DOHH2 (cell line): ENCODE measurements at regions not wholly inside any gene's neighbourhood (a gene's known extent, or its start where the extent isn't known, plus 50 kb on each side); places are given as distances from the start of the nearest gene placed in this dataset.

ENCODE experiments used
- H3F3A ChIP-seq: fragments of 200-600 bp; sonication (generic), shearing (Covaris generic); 2 replicates; pipeline ENCODE4 v1.6.0; 2016; ENCODE audit warnings: antibody characterized with exemption, mild to moderate bottlenecking; ENCODE audit not compliant: control insufficient read depth, insufficient read depth
- H3K27ac ChIP-seq: fragments of 200-600 bp; sonication (generic); 2 replicates; pipeline ENCODE4 v1.5.1; 2014; ENCODE audit warnings: low read depth, mild to moderate bottlenecking, low read length, moderate library complexity
- H3K27me3 ChIP-seq: fragments of 200-600 bp; sonication (generic); 2 replicates; pipeline ENCODE4 v1.6.1; 2014; ENCODE audit warnings: mild to moderate bottlenecking, low read length, mixed read lengths; ENCODE audit not compliant: control insufficient read depth
- H3K36me3 ChIP-seq: fragments of 200-600 bp; sonication (generic); 2 replicates; pipeline ENCODE4 v1.6.1; 2014; ENCODE audit warnings: mild to moderate bottlenecking, low read length, moderate library complexity, mixed read lengths; ENCODE audit not compliant: control insufficient read depth
- H3K4me1 ChIP-seq: fragments of 200-600 bp; sonication (generic); 2 replicates; pipeline ENCODE4 v1.6.1; 2014; ENCODE audit warnings: mild to moderate bottlenecking, low read length, mixed read lengths; ENCODE audit not compliant: control insufficient read depth
- H3K4me2 ChIP-seq: fragments of 200-600 bp; sonication (generic); 2 replicates; pipeline ENCODE4 v1.6.0; 2014; ENCODE audit warnings: mild to moderate bottlenecking, low read length, moderate library complexity
- H3K4me3 ChIP-seq: fragments of 200-600 bp; sonication (generic); 2 replicates; pipeline ENCODE4 v1.5.1; 2014; ENCODE audit warnings: mild to moderate bottlenecking, low read length, mixed read lengths
- H3K79me2 ChIP-seq: fragments of 200-600 bp; sonication (generic); 2 replicates; pipeline ENCODE4 v1.6.1; 2014; ENCODE audit warnings: mild to moderate bottlenecking, low read length, mixed read lengths; ENCODE audit not compliant: control insufficient read depth
- H3K9me2 ChIP-seq: fragments of 200-600 bp; sonication (generic); replicated peaks from 2 replicates; pipeline ENCODE4 v1.6.1; 2014; ENCODE audit warnings: mild to moderate bottlenecking, low read length, mixed read lengths; ENCODE audit not compliant: control insufficient read depth
- H3K9me3 ChIP-seq: fragments of 200-600 bp; sonication (generic); 2 replicates; pipeline ENCODE4 v1.6.1; 2014; ENCODE audit warnings: antibody characterized with exemption, low read length, mixed read lengths; ENCODE audit not compliant: control insufficient read depth, insufficient read depth
- H4K20me1 ChIP-seq: fragments of 200-600 bp; sonication (generic); 2 replicates; pipeline ENCODE4 v1.6.0; 2014; ENCODE audit warnings: low read depth, mild to moderate bottlenecking, antibody characterized with exemption, low read length, moderate library complexity; ENCODE audit not compliant: control insufficient read depth, insufficient read depth
- CTCF ChIP-seq: fragments of 200-600 bp; sonication (generic); IDR thresholded peaks from one replicate; pipeline ENCODE4 v1.5.1; 2014; ENCODE audit warnings: antibody characterized with exemption, mild to moderate bottlenecking, low read depth, low read length; ENCODE audit not compliant: poor library complexity, severe bottlenecking
- EZH2phosphoT487 ChIP-seq: fragments of 200-600 bp; sonication (generic); IDR thresholded peaks from 2 replicates; pipeline ENCODE4 v1.6.1; 2017; ENCODE audit warnings: borderline replicate concordance, mild to moderate bottlenecking, antibody characterized with exemption, low read length, moderate library complexity, mixed read lengths

GRCh38 chr9:106443520-106443919, 419.4 kb upstream of the ZNF462 start:
- H3K4me2 ChIP-seq, result no peak overlapping the region
- no peaks in the 10 kb centered on the region for H3K9me3 ChIP-seq
- H3F3A ChIP-seq, result no peaks in the 10 kb centered on the region
- TF ChIP-seq CTCF, result no peak
- no peak for TF ChIP-seq EZH2phosphoT487
- H3K4me1 ChIP-seq, result no peaks in the 10 kb centered on the region
- H3K27ac ChIP-seq, result no peak overlapping the region
- H3K9me2 ChIP-seq, result no peaks in the 10 kb centered on the region
- H3K36me3 ChIP-seq, result no peaks in the 10 kb centered on the region
- H3K27me3 ChIP-seq, result no peaks in the 10 kb centered on the region
- H3K4me3 ChIP-seq, result no peak overlapping the region
- no peaks in the 10 kb centered on the region for H4K20me1 ChIP-seq
- H3K79me2 ChIP-seq, result no peaks in the 10 kb centered on the region

GRCh38 chr9:106445107-106445506, 417.9 kb upstream of the ZNF462 start:
- Histone ChIP-seq H3K27ac (no peak overlapping the region), H3K4me2 (no peak overlapping the region), H3K79me2 (no peaks in the 10 kb centered on the region), H3K9me3 (no peaks in the 10 kb centered on the region), H3K4me3 (no peak overlapping the region), H3F3A (no peaks in the 10 kb centered on the region), H3K36me3 (no peaks in the 10 kb centered on the region), H3K27me3 (no peaks in the 10 kb centered on the region), H3K4me1 (no peaks in the 10 kb centered on the region), H4K20me1 (no peaks in the 10 kb centered on the region), H3K9me2 (no peaks in the 10 kb centered on the region)
- TF ChIP-seq CTCF, result no peak
- TF ChIP-seq EZH2phosphoT487, result no peak

- Histone ChIP-seq H4K20me1 (no peaks in the 10 kb centered on the region), H3K27me3 (no peaks in the 10 kb centered on the region), H3K4me2 (no peak overlapping the region), H3K27ac (no peak overlapping the region), H3K9me3 (no peaks in the 10 kb centered on the region), H3K4me1 (no peaks in the 10 kb centered on the region), H3K36me3 (no peaks in the 10 kb centered on the region), H3K4me3 (no peak overlapping the region), H3K79me2 (no peaks in the 10 kb centered on the region), H3F3A (no peaks in the 10 kb centered on the region), H3K9me2 (no peaks in the 10 kb centered on the region)
- no peak for TF ChIP-seq CTCF
- no peak for TF ChIP-seq EZH2phosphoT487
These were observed 413.5 kb upstream of the ZNF462 start for GRCh38 chr9:106449336-106449927.

- Histone ChIP-seq H4K20me1 (no peaks in the 10 kb centered on the region), H3K27me3 (no peaks in the 10 kb centered on the region), H3F3A (no peaks in the 10 kb centered on the region), H3K4me3 (no peak overlapping the region), H3K9me3 (no peaks in the 10 kb centered on the region), H3K4me2 (no peak overlapping the region), H3K79me2 (no peaks in the 10 kb centered on the region), H3K4me1 (no peaks in the 10 kb centered on the region), H3K9me2 (no peaks in the 10 kb centered on the region), H3K27ac (no peak overlapping the region), H3K36me3 (no peaks in the 10 kb centered on the region)
- no peak for TF ChIP-seq CTCF
- no peak for TF ChIP-seq EZH2phosphoT487
These were observed 412.4 kb upstream of the ZNF462 start for GRCh38 chr9:106450549-106450948.
